Hepatocyte (in vitro differentiated cells): ENCODE measurements at regions not wholly inside any gene's neighbourhood (a gene's known extent, or its start where the extent isn't known, plus 50 kb on each side); places are given as distances from the start of the nearest gene placed in this dataset.

ENCODE experiments used
- DNase-seq: peaks from one replicate; pipeline ENCODE4 v3.0.0-alpha.2; 2016; ENCODE audit warnings: low spot score
- H2AFZ ChIP-seq: fragments of 200-600 bp; sonication (generic); 2 replicates; pipeline ENCODE4 v1.6.0; 2016; ENCODE audit warnings: antibody characterized with exemption, mild to moderate bottlenecking
- H3K27ac ChIP-seq: fragments of 200-600 bp; sonication (generic); 2 replicates; pipeline ENCODE4 v1.5.1; 2016; ENCODE audit warnings: mild to moderate bottlenecking
- H3K27me3 ChIP-seq: fragments of 200-600 bp; sonication (generic); 2 replicates; pipeline ENCODE4 v1.6.1; 2016
- H3K36me3 ChIP-seq: fragments of 200-600 bp; sonication (generic); replicated peaks from 2 replicates; pipeline ENCODE4 v1.5.1; 2016; ENCODE audit warnings: low read depth; ENCODE audit not compliant: insufficient read depth
- H3K4me1 ChIP-seq: fragments of 200-600 bp; sonication (generic); 2 replicates; pipeline ENCODE4 v1.5.1; 2016; ENCODE audit warnings: mild to moderate bottlenecking, moderate library complexity; ENCODE audit not compliant: insufficient read depth
- H3K4me2 ChIP-seq: fragments of 200-600 bp; sonication (generic); 2 replicates; pipeline ENCODE4 v1.6.0; 2016
- H3K4me3 ChIP-seq: fragments of 200-600 bp; sonication (generic); 2 replicates; pipeline ENCODE4 v1.5.1; 2016; ENCODE audit warnings: mild to moderate bottlenecking
- H3K79me2 ChIP-seq: fragments of 200-600 bp; sonication (generic); 2 replicates; pipeline ENCODE4 v1.6.0; 2017; ENCODE audit warnings: mild to moderate bottlenecking
- H3K9me2 ChIP-seq: fragments of 200-600 bp; sonication (generic); replicated peaks from 2 replicates; pipeline ENCODE4 v1.6.0; 2017; ENCODE audit warnings: mild to moderate bottlenecking; ENCODE audit not compliant: insufficient read depth
- H3K9me3 ChIP-seq: fragments of 200-600 bp; sonication (generic); 2 replicates; pipeline ENCODE4 v1.5.1; 2016; ENCODE audit warnings: low read depth, mild to moderate bottlenecking
- H4K20me1 ChIP-seq: fragments of 200-600 bp; sonication (generic); 2 replicates; pipeline ENCODE4 v1.6.0; 2016; ENCODE audit warnings: mild to moderate bottlenecking; ENCODE audit not compliant: insufficient read depth, poor library complexity, severe bottlenecking
- EZH2 ChIP-seq: fragments of 200-600 bp; sonication (generic); IDR thresholded peaks from 2 replicates; pipeline ENCODE4 v1.6.1; 2016; ENCODE audit warnings: antibody characterized with exemption, mild to moderate bottlenecking, borderline replicate concordance
- EZH2phosphoT487 ChIP-seq: fragments of 200-600 bp; sonication (generic); IDR thresholded peaks from one replicate; pipeline ENCODE4 v1.6.1; 2018; ENCODE audit warnings: antibody characterized with exemption, mild to moderate bottlenecking, low read depth, moderate library complexity; ENCODE audit not compliant: unreplicated experiment, severe bottlenecking
- WGBS: methylation state at CpG from one replicate; pipeline ENCODE4 v1.1.6; 2016; ENCODE audit warnings: low lambda C conversion rate; ENCODE audit errors: missing lambda C conversion rate; 5-methylcytosine and 5-hydroxymethylcytosine counted together
- TF ChIP-seq, protein P1 (sequence below): fragments of 200-600 bp; sonication (generic); IDR thresholded peaks from 2 replicates; pipeline ENCODE4 v1.5.1; 2016; ENCODE audit warnings: antibody characterized with exemption, mild to moderate bottlenecking; ENCODE audit not compliant: poor library complexity

DNA sequence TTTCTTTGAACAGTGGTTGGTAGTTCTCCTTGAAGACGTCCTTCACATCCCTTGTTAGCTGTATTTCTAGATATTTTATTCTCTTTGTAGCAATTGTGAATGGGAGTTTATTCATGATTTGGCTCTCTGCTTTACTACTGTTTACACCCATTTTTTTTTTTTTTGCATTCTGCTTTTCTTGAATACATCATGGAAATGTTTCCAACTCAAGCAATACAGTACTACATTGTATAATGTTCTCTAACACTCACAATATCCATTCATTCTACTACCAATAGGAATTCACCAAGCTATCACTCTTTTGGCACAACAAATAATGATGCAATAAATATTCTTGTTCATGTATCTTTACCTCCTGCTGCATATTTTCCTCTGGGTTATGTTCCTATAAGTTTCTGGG is 801.7 kb downstream of the NTRK3 start:
- no peaks in the 10 kb centered on the region for H3K9me3 ChIP-seq
- TF ChIP-seq EZH2, result no peak
- TF ChIP-seq, protein P1, sequence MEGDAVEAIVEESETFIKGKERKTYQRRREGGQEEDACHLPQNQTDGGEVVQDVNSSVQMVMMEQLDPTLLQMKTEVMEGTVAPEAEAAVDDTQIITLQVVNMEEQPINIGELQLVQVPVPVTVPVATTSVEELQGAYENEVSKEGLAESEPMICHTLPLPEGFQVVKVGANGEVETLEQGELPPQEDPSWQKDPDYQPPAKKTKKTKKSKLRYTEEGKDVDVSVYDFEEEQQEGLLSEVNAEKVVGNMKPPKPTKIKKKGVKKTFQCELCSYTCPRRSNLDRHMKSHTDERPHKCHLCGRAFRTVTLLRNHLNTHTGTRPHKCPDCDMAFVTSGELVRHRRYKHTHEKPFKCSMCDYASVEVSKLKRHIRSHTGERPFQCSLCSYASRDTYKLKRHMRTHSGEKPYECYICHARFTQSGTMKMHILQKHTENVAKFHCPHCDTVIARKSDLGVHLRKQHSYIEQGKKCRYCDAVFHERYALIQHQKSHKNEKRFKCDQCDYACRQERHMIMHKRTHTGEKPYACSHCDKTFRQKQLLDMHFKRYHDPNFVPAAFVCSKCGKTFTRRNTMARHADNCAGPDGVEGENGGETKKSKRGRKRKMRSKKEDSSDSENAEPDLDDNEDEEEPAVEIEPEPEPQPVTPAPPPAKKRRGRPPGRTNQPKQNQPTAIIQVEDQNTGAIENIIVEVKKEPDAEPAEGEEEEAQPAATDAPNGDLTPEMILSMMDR, result no peak
- TF ChIP-seq EZH2phosphoT487, result no peak
- H3K4me1 ChIP-seq, result no peaks in the 10 kb centered on the region
- 86% methylated on average over 1 of the region's 1 CpG for WGBS
- no peak overlapping the region for H3K4me3 ChIP-seq
- H3K27me3 ChIP-seq, result no peaks in the 10 kb centered on the region
- no peaks in the 10 kb centered on the region for H3K36me3 ChIP-seq
- no peak overlapping the region for H2AFZ ChIP-seq
- no peaks in the 10 kb centered on the region for H3K79me2 ChIP-seq
- no peak overlapping the region for H3K4me2 ChIP-seq
- H3K27ac ChIP-seq, result no peak overlapping the region
- no peaks in the 10 kb centered on the region for H3K9me2 ChIP-seq
- H4K20me1 ChIP-seq, result no peaks in the 10 kb centered on the region
- DNase-seq, result no peak

DNA sequence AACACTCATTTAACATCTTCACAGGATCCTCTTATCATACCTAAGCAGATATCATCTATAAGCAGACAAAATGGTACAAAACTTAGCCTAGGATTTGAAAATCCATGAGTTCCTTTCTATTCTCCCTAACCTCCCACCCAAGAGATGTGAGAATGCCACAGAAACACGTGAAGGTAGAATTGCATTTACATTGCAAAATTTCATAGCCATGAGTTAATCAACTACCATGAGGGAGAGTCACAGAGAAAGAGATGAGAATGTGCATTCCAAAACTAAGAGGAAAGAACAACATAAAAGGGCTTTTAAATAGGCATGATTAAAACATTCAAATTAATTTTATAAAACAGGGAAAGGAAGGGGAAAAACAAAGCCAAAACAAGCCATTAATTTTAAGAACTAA is 806.2 kb downstream of the NTRK3 start:
- Histone ChIP-seq H3K4me3 (no peak overlapping the region), H3K4me1 (no peaks in the 10 kb centered on the region), H3K27me3 (no peaks in the 10 kb centered on the region), H3K4me2 (no peak overlapping the region), H3K36me3 (no peaks in the 10 kb centered on the region), H2AFZ (no peak overlapping the region), H3K27ac (no peak overlapping the region), H3K9me3 (no peaks in the 10 kb centered on the region), H4K20me1 (no peaks in the 10 kb centered on the region), H3K79me2 (no peaks in the 10 kb centered on the region), H3K9me2 (no peaks in the 10 kb centered on the region)
- WGBS, result 36% methylated on average over 1 of the region's 1 CpG
- TF ChIP-seq, protein P1, result no peak
- TF ChIP-seq EZH2phosphoT487, result no peak
- TF ChIP-seq EZH2, result no peak
- DNase-seq, result no peak

DNA sequence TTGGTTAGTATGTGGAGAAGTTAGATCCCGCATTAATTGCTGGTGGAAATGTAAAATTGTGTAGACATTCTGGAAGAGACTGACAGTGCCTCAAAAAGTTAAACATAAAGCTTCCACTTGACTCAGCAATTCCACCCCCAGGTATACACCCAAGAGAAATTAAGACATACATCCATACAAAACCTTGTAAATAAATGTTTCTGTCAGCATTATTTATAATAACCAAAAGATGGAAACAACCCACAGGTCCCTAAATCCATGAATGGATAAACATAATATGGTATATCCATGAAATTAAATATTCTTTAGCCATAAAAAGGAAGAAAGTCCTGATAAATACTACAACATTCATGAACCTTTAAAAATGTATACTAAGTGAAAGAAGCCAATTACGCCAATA is 817.4 kb downstream of the NTRK3 start:
- DNase-seq, result no peak
- Histone ChIP-seq H3K79me2 (no peaks in the 10 kb centered on the region), H2AFZ (no peak overlapping the region), H3K27me3 (no peaks in the 10 kb centered on the region), H3K36me3 (no peaks in the 10 kb centered on the region), H3K27ac (no peak overlapping the region), H3K4me3 (no peak overlapping the region), H4K20me1 (no peaks in the 10 kb centered on the region), H3K4me1 (no peaks in the 10 kb centered on the region), H3K4me2 (no peak overlapping the region), H3K9me3 (no peaks in the 10 kb centered on the region), H3K9me2 (no peaks in the 10 kb centered on the region)
- WGBS, result 88% methylated on average over 2 of the region's 2 CpGs
- TF ChIP-seq, protein P1, result no peak
- TF ChIP-seq EZH2phosphoT487, result no peak
- no peak for TF ChIP-seq EZH2

DNA sequence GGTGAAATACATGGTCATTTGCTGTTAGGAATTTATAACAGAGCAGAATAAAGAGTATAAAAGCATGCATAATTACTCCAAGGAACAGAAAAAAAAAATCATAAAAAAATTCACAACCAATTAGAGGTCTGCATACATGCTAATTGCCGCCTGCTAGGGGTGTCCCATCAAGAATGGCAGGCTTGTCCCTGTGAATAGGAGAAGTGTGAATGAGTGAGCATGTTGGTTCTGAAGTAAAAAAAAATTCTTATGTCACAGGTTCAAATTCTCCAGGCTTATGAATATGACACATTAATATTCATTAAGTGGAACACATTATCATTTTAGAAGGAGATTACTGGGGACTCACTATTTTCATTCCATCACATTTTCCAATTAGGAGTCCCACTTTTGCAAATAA is 822.7 kb downstream of the NTRK3 start:
- Histone ChIP-seq H3K36me3 (no peaks in the 10 kb centered on the region), H3K27me3 (no peaks in the 10 kb centered on the region), H4K20me1 (no peaks in the 10 kb centered on the region), H3K4me1 (no peaks in the 10 kb centered on the region), H3K27ac (no peak overlapping the region), H3K9me2 (no peaks in the 10 kb centered on the region), H3K4me2 (no peak overlapping the region), H2AFZ (no peak overlapping the region), H3K79me2 (no peaks in the 10 kb centered on the region), H3K4me3 (no peak overlapping the region), H3K9me3 (no peaks in the 10 kb centered on the region)
- TF ChIP-seq EZH2, result no peak
- no peak for TF ChIP-seq EZH2phosphoT487
- TF ChIP-seq, protein P1, result no peak
- no peak for DNase-seq
- WGBS, result 90% methylated on average over 1 of the region's 1 CpG
